IMR-90 (cell line): ENCODE measurements at regions not wholly inside any gene's neighbourhood (a gene's known extent, or its start where the extent isn't known, plus 50 kb on each side); places are given as distances from the start of the nearest gene placed in this dataset.

Source experiments
- ATAC-seq: fragments of 200-7000 bp; cut with Tn5 transposase; 2 replicates; pipeline ENCODE4 v1.9.1; 2020; ENCODE audit warnings: low read depth, mild to moderate bottlenecking, moderate library complexity
- BruUV-seq: library from RNA; stranded (reverse); fragments of 400-500 nt; replicated peaks from 2 replicates; lab custom pipeline; 2021; lab: Mats Ljungman, UMichigan
- CTCF ChIA-PET: fragments of 300-600 bp; formaldehyde crosslinking; extraction: SDS; loops from one replicate; lab custom pipeline; 2021; ENCODE audit warnings: antibody characterized with exemption; lab: Yijun Ruan, JAX
- POLR2A ChIA-PET: fragments of 300-600 bp; sonication (Branson Sonifier 250); formaldehyde crosslinking; loops from one replicate; lab custom pipeline; 2022; ENCODE audit warnings: antibody characterized with exemption; ENCODE audit not compliant: unreplicated experiment; lab: Charles Lee
- DNase-seq: peaks from one replicate; pipeline ENCODE4 v3.0.0; 2013
- H2AFZ ChIP-seq: replicated peaks from 2 replicates; pipeline ENCODE3; 2013; ENCODE audit warnings: low read length, mild to moderate bottlenecking; ENCODE audit not compliant: poor library complexity
- H2AK5ac ChIP-seq: 2 replicates; pipeline ENCODE4 v1.6.1; 2013; ENCODE audit warnings: low read depth, low read length, inconsistent platforms
- H2AK9ac ChIP-seq: replicated peaks from 2 replicates; pipeline ENCODE3; 2013; ENCODE audit warnings: mild to moderate bottlenecking, low read depth, low read length, moderate library complexity; ENCODE audit not compliant: poor library complexity
- H2BK120ac ChIP-seq: 2 replicates; pipeline ENCODE4 v1.6.1; 2013; ENCODE audit warnings: low read depth, low read length, inconsistent platforms
- H2BK15ac ChIP-seq: 3 replicates; pipeline ENCODE4 v1.6.1; 2013; ENCODE audit warnings: low read depth, low read length, inconsistent platforms
- H2BK20ac ChIP-seq: 2 replicates; pipeline ENCODE4 v1.6.1; 2013; ENCODE audit warnings: low read depth, mild to moderate bottlenecking, inconsistent platforms, low read length, moderate library complexity
- H2BK5ac ChIP-seq: 2 replicates; pipeline ENCODE4 v1.6.1; 2013; ENCODE audit warnings: mild to moderate bottlenecking, low read depth, low read length, inconsistent platforms; ENCODE audit not compliant: poor library complexity, severe bottlenecking
- H3K14ac ChIP-seq: replicated peaks from 2 replicates; pipeline ENCODE4 v1.6.1; 2013; ENCODE audit warnings: low read depth, low read length, inconsistent platforms
- H3K18ac ChIP-seq: 2 replicates; pipeline ENCODE4 v1.6.1; 2013; ENCODE audit warnings: low read depth, low read length, control low read depth
- H3K23ac ChIP-seq: 2 replicates; pipeline ENCODE4 v1.6.1; 2013; ENCODE audit warnings: low read depth, low read length, inconsistent platforms
- H3K27ac ChIP-seq: 2 replicates; pipeline ENCODE4 v1.5.1; 2013; ENCODE audit warnings: mild to moderate bottlenecking, control low read depth, low read length; ENCODE audit not compliant: insufficient read depth
- H3K27me3 ChIP-seq: 2 replicates; pipeline ENCODE4 v1.6.1; 2013; ENCODE audit warnings: low read length; ENCODE audit not compliant: control insufficient read depth, insufficient read depth
- H3K36me3 ChIP-seq: 2 replicates; pipeline ENCODE4 v1.6.1; 2013; ENCODE audit warnings: low read length, mixed read lengths; ENCODE audit not compliant: control insufficient read depth, insufficient read depth
- H3K4ac ChIP-seq: 2 replicates; pipeline ENCODE4 v1.6.1; 2013; ENCODE audit warnings: low read depth, low read length, inconsistent platforms
- H3K4me1 ChIP-seq: 2 replicates; pipeline ENCODE4 v1.6.1; 2013; ENCODE audit warnings: low read length, mixed read lengths; ENCODE audit not compliant: control insufficient read depth, insufficient read depth
- H3K4me2 ChIP-seq: 2 replicates; pipeline ENCODE4 v1.6.1; 2013; ENCODE audit warnings: low read depth, mild to moderate bottlenecking, control low read depth, low read length, moderate library complexity
- H3K4me3 ChIP-seq: 2 replicates; pipeline ENCODE4 v1.5.1; 2013; ENCODE audit warnings: low read depth, mild to moderate bottlenecking, control low read depth, low read length, moderate library complexity; ENCODE audit not compliant: insufficient read depth
- H3K56ac ChIP-seq: 2 replicates; pipeline ENCODE4 v1.6.1; 2013; ENCODE audit warnings: low read length, inconsistent platforms; ENCODE audit not compliant: insufficient read depth; ENCODE audit errors: extremely low read depth
- H3K79me1 ChIP-seq, 2 experiments: 2 replicates each; pipeline ENCODE4 v1.6.1; 2013; ENCODE audit warnings: low read length in 2 of 2, inconsistent platforms in 1 of 2, low read depth in 1 of 2
- H3K9ac ChIP-seq: 2 replicates; pipeline ENCODE4 v1.6.1; 2013; ENCODE audit warnings: low read depth, low read length, control low read depth
- H3K9me1 ChIP-seq: 2 replicates; pipeline ENCODE4 v1.6.1; 2013; ENCODE audit warnings: low read length, inconsistent platforms; ENCODE audit not compliant: insufficient read depth
- H3K9me3 ChIP-seq: 2 replicates; pipeline ENCODE4 v1.6.1; 2013; ENCODE audit warnings: low read length; ENCODE audit not compliant: control insufficient read depth, insufficient read depth
- H4K20me1 ChIP-seq: 2 replicates; pipeline ENCODE4 v1.6.1; 2013; ENCODE audit warnings: low read length, inconsistent platforms; ENCODE audit not compliant: insufficient read depth
- H4K5ac ChIP-seq: 2 replicates; pipeline ENCODE4 v1.6.1; 2013; ENCODE audit warnings: mild to moderate bottlenecking, low read depth, low read length, control low read depth
- H4K8ac ChIP-seq, 2 experiments: 2 replicates each; pipeline ENCODE4 v1.6.1; 2013; ENCODE audit warnings: low read depth in 2 of 2, low read length in 2 of 2, control low read depth in 1 of 2, inconsistent platforms in 1 of 2
- H4K91ac ChIP-seq: 2 replicates; pipeline ENCODE4 v1.6.1; 2013; ENCODE audit warnings: low read depth, low read length, inconsistent platforms; ENCODE audit not compliant: insufficient read depth
- CHD1 ChIP-seq: IDR thresholded peaks from 2 replicates; pipeline ENCODE4 v1.6.1; 2012; ENCODE audit warnings: low read depth, low read length, improper control_type of control experiment
- FOS ChIP-seq: fragments of 150-350 bp; IDR thresholded peaks from 2 replicates; pipeline ENCODE4 v1.6.1; 2016; ENCODE audit warnings: low read depth, low read length
- MXI1 ChIP-seq: IDR thresholded peaks from 2 replicates; pipeline ENCODE4 v1.6.1; 2012; ENCODE audit warnings: low read depth, mild to moderate bottlenecking, low read length, moderate library complexity, borderline replicate concordance
- NFE2L2 ChIP-seq: fragments of 150-350 bp; IDR thresholded peaks from 2 replicates; pipeline ENCODE4 v1.6.1; 2016; ENCODE audit warnings: low read depth, mild to moderate bottlenecking, low read length
- RAD21 ChIP-seq: IDR thresholded peaks from 2 replicates; pipeline ENCODE4 v1.6.1; 2012; ENCODE audit warnings: low read length, improper control_type of control experiment
- RCOR1 ChIP-seq: IDR thresholded peaks from 2 replicates; pipeline ENCODE4 v1.6.1; 2012; ENCODE audit warnings: mild to moderate bottlenecking, low read length, improper control_type of control experiment; ENCODE audit not compliant: insufficient replicate concordance
- WGBS, 2 experiments: methylation state at CpG; one replicate each; pipeline versions ENCODE4 v1.1.5 to v1.1.7; 2013; ENCODE audit warnings: missing lambda C conversion rate in 2 of 2; ENCODE audit not compliant: insufficient read length in 1 of 2; ENCODE audit errors: extremely low coverage in 2 of 2; 5-methylcytosine and 5-hydroxymethylcytosine counted together
- dilution Hi-C: fragments of 300-500 bp; cut with HindIII; formaldehyde crosslinking; loops from one replicate; pipeline ENCODE4 v1.14.3; 2018; ENCODE audit warnings: low sequenced_read_pairs; ENCODE audit not compliant: unreplicated experiment
- in situ Hi-C: fragments of 300-500 bp; cut with MboI; formaldehyde crosslinking; loops from 3 replicates; pipeline ENCODE4 v1.14.3; 2019; ENCODE audit warnings: low sequenced_read_pairs, inconsistent platforms, mixed read lengths
- intact Hi-C: fragments of 100-400 bp; cut with micrococcal nuclease; formaldehyde crosslinking; loops from 2 replicates; pipeline ENCODE4 v1.10.0; 2022
- TF ChIP-seq, protein P1 (sequence below): conservative IDR thresholded peaks from 2 replicates; pipeline ENCODE4 v1.5.1; 2012; ENCODE audit warnings: mild to moderate bottlenecking, low read depth, low read length, improper control_type of control experiment
- TF ChIP-seq, protein P2 (sequence below): fragments of 150-350 bp; IDR thresholded peaks from 2 replicates; pipeline ENCODE4 v1.6.1; 2017; ENCODE audit warnings: mild to moderate bottlenecking, antibody characterized with exemption, low read length, low read depth

DNA sequence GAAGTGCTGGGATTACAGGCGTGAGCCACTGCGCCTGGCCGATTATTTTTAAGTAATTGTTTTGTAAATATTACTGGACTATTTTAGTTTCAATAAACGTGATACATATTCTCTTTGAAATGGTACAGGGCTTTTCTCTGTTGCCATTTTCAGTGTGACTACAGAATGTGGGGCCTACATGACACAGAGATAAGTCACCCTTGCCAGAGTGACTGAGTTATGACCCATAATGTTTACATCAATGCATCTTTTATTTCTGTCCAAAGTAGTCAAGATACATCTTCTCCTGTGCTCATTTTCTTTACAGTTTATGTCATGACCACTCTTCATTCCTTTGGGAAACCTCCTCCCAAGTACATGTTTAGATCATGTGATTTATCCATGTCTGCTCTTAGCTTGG is 88.3 kb upstream of the GC start:
- H2AK9ac ChIP-seq, result no peak overlapping the region
- no peak overlapping the region for H3K18ac ChIP-seq
- H2BK20ac ChIP-seq, result no peak overlapping the region
- H3K9ac ChIP-seq, result no peak overlapping the region
- H3K4me3 ChIP-seq, result no peak overlapping the region
- H3K4me1 ChIP-seq, result no peaks in the 10 kb centered on the region
- no peak overlapping the region for H4K91ac ChIP-seq
- H3K4me2 ChIP-seq, result no peak overlapping the region
- no peak overlapping the region for H3K4ac ChIP-seq
- H3K79me1 ChIP-seq, result no peaks in the 10 kb centered on the region
- no peak overlapping the region for H2AK5ac ChIP-seq
- no peak overlapping the region for H2BK120ac ChIP-seq
- dilution Hi-C loops (no loop called here), intact Hi-C loops (no loop called here), in situ Hi-C loops (no loop called here)
- H3K9me1 ChIP-seq, result no peaks in the 10 kb centered on the region
- H2BK5ac ChIP-seq, result no peak overlapping the region
- no CpG with 5 or more reads among the region's 4 CpGs for WGBS, 2 experiments
- H2BK15ac ChIP-seq, result no peak overlapping the region
- TF ChIP-seq MXI1 (no peak), CHD1 (no peak), NFE2L2 (no peak), FOS (no peak), RCOR1 (no peak), RAD21 (no peak)
- TF ChIP-seq, protein P1, sequence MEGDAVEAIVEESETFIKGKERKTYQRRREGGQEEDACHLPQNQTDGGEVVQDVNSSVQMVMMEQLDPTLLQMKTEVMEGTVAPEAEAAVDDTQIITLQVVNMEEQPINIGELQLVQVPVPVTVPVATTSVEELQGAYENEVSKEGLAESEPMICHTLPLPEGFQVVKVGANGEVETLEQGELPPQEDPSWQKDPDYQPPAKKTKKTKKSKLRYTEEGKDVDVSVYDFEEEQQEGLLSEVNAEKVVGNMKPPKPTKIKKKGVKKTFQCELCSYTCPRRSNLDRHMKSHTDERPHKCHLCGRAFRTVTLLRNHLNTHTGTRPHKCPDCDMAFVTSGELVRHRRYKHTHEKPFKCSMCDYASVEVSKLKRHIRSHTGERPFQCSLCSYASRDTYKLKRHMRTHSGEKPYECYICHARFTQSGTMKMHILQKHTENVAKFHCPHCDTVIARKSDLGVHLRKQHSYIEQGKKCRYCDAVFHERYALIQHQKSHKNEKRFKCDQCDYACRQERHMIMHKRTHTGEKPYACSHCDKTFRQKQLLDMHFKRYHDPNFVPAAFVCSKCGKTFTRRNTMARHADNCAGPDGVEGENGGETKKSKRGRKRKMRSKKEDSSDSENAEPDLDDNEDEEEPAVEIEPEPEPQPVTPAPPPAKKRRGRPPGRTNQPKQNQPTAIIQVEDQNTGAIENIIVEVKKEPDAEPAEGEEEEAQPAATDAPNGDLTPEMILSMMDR, result no peak
- TF ChIP-seq, protein P2, sequence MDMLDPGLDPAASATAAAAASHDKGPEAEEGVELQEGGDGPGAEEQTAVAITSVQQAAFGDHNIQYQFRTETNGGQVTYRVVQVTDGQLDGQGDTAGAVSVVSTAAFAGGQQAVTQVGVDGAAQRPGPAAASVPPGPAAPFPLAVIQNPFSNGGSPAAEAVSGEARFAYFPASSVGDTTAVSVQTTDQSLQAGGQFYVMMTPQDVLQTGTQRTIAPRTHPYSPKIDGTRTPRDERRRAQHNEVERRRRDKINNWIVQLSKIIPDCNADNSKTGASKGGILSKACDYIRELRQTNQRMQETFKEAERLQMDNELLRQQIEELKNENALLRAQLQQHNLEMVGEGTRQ, result no peak
- H3K23ac ChIP-seq, result no peak overlapping the region
- no peak overlapping the region for H3K56ac ChIP-seq
- H3K27ac ChIP-seq, result no peak overlapping the region
- H4K5ac ChIP-seq, result no peak overlapping the region
- no peak overlapping the region for H2AFZ ChIP-seq
- no peaks in the 10 kb centered on the region for H3K27me3 ChIP-seq
- CTCF ChIA-PET, result no interaction called here
- no TSS peak for BruUV-seq
- no peak overlapping the region for H4K8ac ChIP-seq
- no peaks in the 10 kb centered on the region for H3K36me3 ChIP-seq
- no peaks in the 10 kb centered on the region for H4K20me1 ChIP-seq
- POLR2A ChIA-PET, result no interaction called here
- DNase-seq (no peak), ATAC-seq (no peak)
- no peak overlapping the region for H3K14ac ChIP-seq
- no peaks in the 10 kb centered on the region for H3K9me3 ChIP-seq
